Skeletal muscle tissue (tissue), 3 donors: ENCODE measurements at regions not wholly inside any gene's neighbourhood (a gene's known extent, or its start where the extent isn't known, plus 50 kb on each side); places are given as distances from the start of the nearest gene placed in this dataset.

Experiments used
- H3K27ac ChIP-seq: one replicate; pipeline ENCODE4 v1.7.0; 2013; ENCODE audit warnings: mild to moderate bottlenecking, low read depth, low read length, inconsistent platforms
- H3K27me3 ChIP-seq, 3 donors: one replicate each; pipeline ENCODE4 v1.7.0; 2013; ENCODE audit warnings: low read length in 3 of 3; ENCODE audit not compliant: control insufficient read depth in 3 of 3, insufficient read depth in 3 of 3
- H3K36me3 ChIP-seq, 3 donors: one replicate each; pipeline ENCODE4 v1.7.0; 2013; ENCODE audit warnings: low read length in 3 of 3; ENCODE audit not compliant: control insufficient read depth in 3 of 3, insufficient read depth in 3 of 3
- H3K4me1 ChIP-seq, 3 donors: one replicate each; pipeline ENCODE4 v1.7.0; 2013; ENCODE audit warnings: low read length in 3 of 3, mild to moderate bottlenecking in 3 of 3; ENCODE audit not compliant: control insufficient read depth in 3 of 3, insufficient read depth in 3 of 3
- H3K4me3 ChIP-seq, 3 donors: one replicate each; pipeline ENCODE4 v1.7.0; 2013; ENCODE audit warnings: low read length in 3 of 3
- H3K9ac ChIP-seq, 3 donors: one replicate each; pipeline ENCODE4 v1.7.0; 2013; ENCODE audit warnings: low read length in 3 of 3, mild to moderate bottlenecking in 3 of 3, moderate library complexity in 2 of 3, low read depth in 1 of 3
- H3K9me3 ChIP-seq, 3 donors: one replicate each; pipeline ENCODE4 v1.7.0; 2013; ENCODE audit warnings: low read length in 3 of 3; ENCODE audit not compliant: control insufficient read depth in 3 of 3
- donor health status: Osteomylitis.

- H3K4me1 ChIP-seq, result peaks cover 0 to 4% (median 0%) of the 10 kb centered on the region in 3 donors
- no peaks in the 10 kb centered on the region for H3K9me3 ChIP-seq
- H3K4me3 ChIP-seq, result no peak overlapping the region
- H3K27ac ChIP-seq, result no peak overlapping the region
- no peaks in the 10 kb centered on the region for H3K36me3 ChIP-seq
- peaks cover 0 to 3% (median 0%) of the 10 kb centered on the region in 3 donors for H3K27me3 ChIP-seq
- H3K9ac ChIP-seq, result no peak overlapping the region
These were observed 134.1 kb upstream of the RAB4A start for GRCh38 chr1:229136822-229137221.

GRCh38 chr1:229137271-229137670 is 133.6 kb upstream of the RAB4A start:
- Histone ChIP-seq H3K27me3 (no peaks in the 10 kb centered on the region), H3K4me3 (no peak overlapping the region), H3K27ac (no peak overlapping the region), H3K36me3 (no peaks in the 10 kb centered on the region), H3K4me1 (peaks cover 0 to 4% (median 0%) of the 10 kb centered on the region in 3 donors), H3K9ac (no peak overlapping the region), H3K9me3 (no peaks in the 10 kb centered on the region)

GRCh38 chr1:229138058-229138457 is 132.9 kb upstream of the RAB4A start:
- H3K27ac ChIP-seq, result no peak overlapping the region
- H3K4me1 ChIP-seq, result peaks cover 0 to 4% (median 0%) of the 10 kb centered on the region in 3 donors
- H3K4me3 ChIP-seq, result no peak overlapping the region
- H3K27me3 ChIP-seq, result no peaks in the 10 kb centered on the region
- no peak overlapping the region for H3K9ac ChIP-seq
- H3K36me3 ChIP-seq, result no peaks in the 10 kb centered on the region
- no peaks in the 10 kb centered on the region for H3K9me3 ChIP-seq

GRCh38 chr1:229139331-229140118 is 131.4 kb upstream of the RAB4A start:
- no peaks in the 10 kb centered on the region for H3K27me3 ChIP-seq
- H3K4me1 ChIP-seq, result peaks cover 0 to 4% (median 0%) of the 10 kb centered on the region in 3 donors
- H3K27ac ChIP-seq, result no peak overlapping the region
- no peak overlapping the region for H3K9ac ChIP-seq
- no peaks in the 10 kb centered on the region for H3K9me3 ChIP-seq
- no peaks in the 10 kb centered on the region for H3K36me3 ChIP-seq
- no peak overlapping the region for H3K4me3 ChIP-seq

GRCh38 chr1:229140119-229140396 is 130.9 kb upstream of the RAB4A start:
- no peak overlapping the region for H3K27ac ChIP-seq
- H3K9ac ChIP-seq, result no peak overlapping the region
- H3K36me3 ChIP-seq, result no peaks in the 10 kb centered on the region

GRCh38 chr1:229141271-229141670 is 129.6 kb upstream of the RAB4A start:
- Histone ChIP-seq H3K9me3 (no peaks in the 10 kb centered on the region), H3K9ac (no peak overlapping the region), H3K27me3 (peaks cover 0 to 4% (median 0%) of the 10 kb centered on the region in 3 donors), H3K36me3 (no peaks in the 10 kb centered on the region), H3K4me1 (peaks cover 0 to 4% (median 0%) of the 10 kb centered on the region in 3 donors), H3K27ac (no peak overlapping the region), H3K4me3 (no peak overlapping the region)

More at GRCh38 chr1:229140119-229140396, 130.9 kb upstream of the RAB4A start:
- Histone ChIP-seq H3K4me1 (peaks cover 0 to 4% (median 0%) of the 10 kb centered on the region in 3 donors), H3K9me3 (no peaks in the 10 kb centered on the region), H3K4me3 (no peak overlapping the region), H3K27me3 (no peaks in the 10 kb centered on the region)

- Histone ChIP-seq H3K4me3 (no peak overlapping the region), H3K9ac (no peak overlapping the region)
These were observed 129.1 kb upstream of the RAB4A start for GRCh38 chr1:229141689-229142377.

GRCh38 chr1:229142471-229142870 is 128.4 kb upstream of the RAB4A start:
- H3K27ac ChIP-seq, result no peak overlapping the region
- H3K4me1 ChIP-seq, result peaks cover 0 to 13% (median 4%) of the 10 kb centered on the region in 3 donors
- H3K9me3 ChIP-seq, result no peaks in the 10 kb centered on the region
- no peak overlapping the region for H3K9ac ChIP-seq
- H3K27me3 ChIP-seq, result peaks cover 5 to 15% (median 10%) of the 10 kb centered on the region in 3 donors
- no peak overlapping the region for H3K4me3 ChIP-seq
- H3K36me3 ChIP-seq, result no peaks in the 10 kb centered on the region

More at GRCh38 chr1:229141689-229142377, 129.1 kb upstream of the RAB4A start:
- H3K9me3 ChIP-seq, result no peaks in the 10 kb centered on the region
- H3K27me3 ChIP-seq, result peaks cover 4 to 9% (median 5%) of the 10 kb centered on the region in 3 donors
- H3K4me1 ChIP-seq, result peaks cover 0 to 9% (median under 1%) of the 10 kb centered on the region in 3 donors
- H3K27ac ChIP-seq, result no peak overlapping the region
- H3K36me3 ChIP-seq, result no peaks in the 10 kb centered on the region

- Histone ChIP-seq H3K4me3 (no peak overlapping the region), H3K9ac (no peak overlapping the region), H3K4me1 (peaks cover 0 to 9% (median 4%) of the 10 kb centered on the region in 3 donors), H3K27me3 (peaks cover 5 to 22% (median 10%) of the 10 kb centered on the region in 3 donors), H3K36me3 (no peaks in the 10 kb centered on the region), H3K9me3 (no peaks in the 10 kb centered on the region), H3K27ac (no peak overlapping the region)
These were observed 124.3 kb upstream of the RAB4A start for GRCh38 chr1:229146647-229147046.

GRCh38 chr1:229147072-229147471 is 123.8 kb upstream of the RAB4A start:
- Histone ChIP-seq H3K9ac (no peak overlapping the region), H3K4me1 (peaks cover 0 to 9% (median 4%) of the 10 kb centered on the region in 3 donors), H3K9me3 (no peaks in the 10 kb centered on the region), H3K36me3 (no peaks in the 10 kb centered on the region), H3K27me3 (peaks cover 5 to 22% (median 10%) of the 10 kb centered on the region in 3 donors), H3K27ac (no peak overlapping the region), H3K4me3 (no peak overlapping the region)
